ENCODE measurements at regions not wholly inside any gene's neighbourhood (a gene's known extent, or its start where the extent isn't known, plus 50 kb on each side); places are given as distances from the start of the nearest gene placed in this dataset.

DNA sequence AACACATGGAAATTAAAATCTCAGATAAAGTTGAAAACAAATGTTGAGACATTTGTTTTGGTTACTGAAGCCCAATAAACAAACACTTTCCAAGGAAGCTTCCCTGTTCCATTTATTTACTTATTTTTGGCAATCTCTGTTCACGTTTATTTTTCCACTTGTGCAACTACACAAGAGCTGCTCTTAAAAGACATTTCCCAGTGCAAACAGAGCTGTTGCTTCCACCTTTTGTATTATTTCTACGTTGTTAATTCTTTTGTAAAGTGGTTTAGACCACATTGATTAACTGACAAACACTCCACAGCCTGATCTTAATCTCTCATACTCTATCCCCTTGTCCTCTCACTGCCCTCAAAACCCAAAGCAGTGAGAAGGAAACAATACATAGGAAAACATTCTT lies 757.6 kb downstream of the LIG4 start:
- no peaks in the 10 kb centered on the region for H3K36me3 ChIP-seq (ENCODE audit: control insufficient read depth in 1 of 2, insufficient read depth in 2 of 2, low read length in 2 of 2)
- CTCF ChIA-PET = no interaction called here
- H4K20me1 ChIP-seq (ENCODE audit: insufficient read depth) = no peaks in the 10 kb centered on the region
- ATAC-seq (no peak), DNase-seq (ENCODE audit: low read depth, low spot score) (no peak)
- H3K9ac ChIP-seq (ENCODE audit: low read length) = no peak overlapping the region
- H3K4me1 ChIP-seq (ENCODE audit: control insufficient read depth in 1 of 2, insufficient read depth in 2 of 2, low read length in 2 of 2) = no peaks in the 10 kb centered on the region
- POLR2A ChIA-PET = no interaction called here
- TF ChIP-seq CEBPB (IDR thresholded peaks at IDR 0.05; ENCODE audit: low read depth) (no peak), POLR2AphosphoS5 (IDR thresholded peaks at IDR 0.05; ENCODE audit: low read depth, low read length) (no peak), ZFX (IDR thresholded peaks at IDR 0.05) (no peak), EZH2 (IDR thresholded peaks at IDR 0.05) (no peak), FOSL1 (IDR thresholded peaks at IDR 0.05; ENCODE audit: low read depth) (no peak), JUND (IDR thresholded peaks at IDR 0.05) (no peak), ELF1 (IDR thresholded peaks at IDR 0.05; ENCODE audit: borderline replicate concordance, low read depth) (no peak), EGR1 (IDR thresholded peaks at IDR 0.05; ENCODE audit: low read depth) (no peak), RAD21 (IDR thresholded peaks at IDR 0.05; ENCODE audit: low read depth) (no peak), CBX3 (IDR thresholded peaks at IDR 0.05; ENCODE audit: low read depth) (no peak), SIN3A (IDR thresholded peaks at IDR 0.05; ENCODE audit: low read depth) (no peak), TCF7L2 (IDR thresholded peaks at IDR 0.05; ENCODE audit: borderline replicate concordance, extremely low read depth, insufficient read depth, insufficient read length) (no peak), EZH2phosphoT487 (IDR thresholded peaks at IDR 0.05; ENCODE audit: borderline replicate concordance) (no peak), YY1 (IDR thresholded peaks at IDR 0.05; ENCODE audit: extremely low read depth, insufficient replicate concordance, low read depth, low read length) (no peak), SRF (IDR thresholded peaks at IDR 0.05; ENCODE audit: low read depth) (no peak), ZNF274 (IDR thresholded peaks at IDR 0.05; ENCODE audit: low read depth, low read length) (no peak), ZBTB33 (IDR thresholded peaks at IDR 0.05; ENCODE audit: extremely low read depth, insufficient replicate concordance, low read length) (no peak)
- TF ChIP-seq, protein P1, sequence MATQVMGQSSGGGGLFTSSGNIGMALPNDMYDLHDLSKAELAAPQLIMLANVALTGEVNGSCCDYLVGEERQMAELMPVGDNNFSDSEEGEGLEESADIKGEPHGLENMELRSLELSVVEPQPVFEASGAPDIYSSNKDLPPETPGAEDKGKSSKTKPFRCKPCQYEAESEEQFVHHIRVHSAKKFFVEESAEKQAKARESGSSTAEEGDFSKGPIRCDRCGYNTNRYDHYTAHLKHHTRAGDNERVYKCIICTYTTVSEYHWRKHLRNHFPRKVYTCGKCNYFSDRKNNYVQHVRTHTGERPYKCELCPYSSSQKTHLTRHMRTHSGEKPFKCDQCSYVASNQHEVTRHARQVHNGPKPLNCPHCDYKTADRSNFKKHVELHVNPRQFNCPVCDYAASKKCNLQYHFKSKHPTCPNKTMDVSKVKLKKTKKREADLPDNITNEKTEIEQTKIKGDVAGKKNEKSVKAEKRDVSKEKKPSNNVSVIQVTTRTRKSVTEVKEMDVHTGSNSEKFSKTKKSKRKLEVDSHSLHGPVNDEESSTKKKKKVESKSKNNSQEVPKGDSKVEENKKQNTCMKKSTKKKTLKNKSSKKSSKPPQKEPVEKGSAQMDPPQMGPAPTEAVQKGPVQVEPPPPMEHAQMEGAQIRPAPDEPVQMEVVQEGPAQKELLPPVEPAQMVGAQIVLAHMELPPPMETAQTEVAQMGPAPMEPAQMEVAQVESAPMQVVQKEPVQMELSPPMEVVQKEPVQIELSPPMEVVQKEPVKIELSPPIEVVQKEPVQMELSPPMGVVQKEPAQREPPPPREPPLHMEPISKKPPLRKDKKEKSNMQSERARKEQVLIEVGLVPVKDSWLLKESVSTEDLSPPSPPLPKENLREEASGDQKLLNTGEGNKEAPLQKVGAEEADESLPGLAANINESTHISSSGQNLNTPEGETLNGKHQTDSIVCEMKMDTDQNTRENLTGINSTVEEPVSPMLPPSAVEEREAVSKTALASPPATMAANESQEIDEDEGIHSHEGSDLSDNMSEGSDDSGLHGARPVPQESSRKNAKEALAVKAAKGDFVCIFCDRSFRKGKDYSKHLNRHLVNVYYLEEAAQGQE (IDR thresholded peaks at IDR 0.05; ENCODE audit: low read depth) = no peak
- RAD21 ChIA-PET (ENCODE audit: low non-redundant PET in 1 of 2, low total read pairs in 2 of 2, uncharacterized antibody in 2 of 2, unreplicated experiment in 2 of 2) = no interaction called here
- no TSS peak for BruUV-seq (replicated peaks)
- no peaks in the 10 kb centered on the region for H3K9me2 ChIP-seq (ENCODE audit: insufficient read depth)
- H3K27me3 ChIP-seq (ENCODE audit: insufficient read depth, low read length) = no peaks in the 10 kb centered on the region
- no peak overlapping the region for H3K4me2 ChIP-seq (ENCODE audit: low read length)
- H3K4me3 ChIP-seq (replicated peaks in 1 of 2; ENCODE audit: low read depth in 1 of 2, low read length in 2 of 2) = no peak overlapping the region
- no peak overlapping the region for H2AFZ ChIP-seq (ENCODE audit: low read depth, low read length, poor library complexity, severe bottlenecking)
- intact Hi-C loops (cut with micrococcal nuclease) = no loop called here
- H3K9me3 ChIP-seq (ENCODE audit: control insufficient read depth in 1 of 2, insufficient read depth in 1 of 2, low read depth in 1 of 2, low read length in 2 of 2) = peaks cover 0 to 19% of the 10 kb centered on the region in 2 experiments; a peak in 2 of 4 replicates
- no peaks in the 10 kb centered on the region for H3K79me2 ChIP-seq (ENCODE audit: insufficient read depth, low read length)
- H3K27ac ChIP-seq (ENCODE audit: low read depth, low read length) = no peak overlapping the region
